WTC11 (cell line): ENCODE measurements at regions not wholly inside any gene's neighbourhood (a gene's known extent, or its start where the extent isn't known, plus 50 kb on each side); places are given as distances from the start of the nearest gene placed in this dataset.

Experiments
- ATAC-seq: fragments of 200-7000 bp; cut with Tn5 transposase; 2 replicates; pipeline ENCODE4 v1.10.0; 2021; ENCODE audit warnings: mild to moderate bottlenecking, moderate library complexity
- CTCF ChIA-PET: fragments of 300-600 bp; sonication (Branson Sonifier 250); formaldehyde crosslinking; loops from one replicate; lab custom pipeline; 2021; ENCODE audit warnings: antibody characterized with exemption; lab: Charles Lee
- POLR2A ChIA-PET: fragments of 350-600 bp; sonication (Branson Sonifier 250); formaldehyde crosslinking; loops from one replicate; lab custom pipeline; 2021; ENCODE audit warnings: antibody characterized with exemption; lab: Charles Lee
- DNase-seq: peaks from one replicate; pipeline ENCODE4 v3.0.0; 2021; ENCODE audit warnings: low spot score
- H3K27ac Mint-ChIP-seq: 2 replicates; pipeline ENCODE4 v1.8.0; 2021; ENCODE audit warnings: mixed read lengths
- H3K27me3 Mint-ChIP-seq: 2 replicates; pipeline ENCODE4 v1.8.0; 2021; ENCODE audit warnings: low read depth, mild to moderate bottlenecking, moderate library complexity, mixed read lengths
- H3K36me3 Mint-ChIP-seq: 2 replicates; pipeline ENCODE4 v1.8.0; 2021; ENCODE audit warnings: mixed read lengths
- H3K4me1 Mint-ChIP-seq: 2 replicates; pipeline ENCODE4 v1.8.0; 2022; ENCODE audit warnings: mixed read lengths
- H3K4me3 Mint-ChIP-seq: 2 replicates; pipeline ENCODE4 v1.8.0; 2021; ENCODE audit warnings: mild to moderate bottlenecking, moderate library complexity, mixed read lengths
- H3K9me3 Mint-ChIP-seq: 2 replicates; pipeline ENCODE4 v1.8.0; 2021; ENCODE audit warnings: mixed read lengths
- ATF1 ChIP-seq: sonication (generic); formaldehyde crosslinking; IDR thresholded peaks from 2 replicates; pipeline ENCODE4 v1.8.1; 2023; ENCODE audit warnings: mild to moderate bottlenecking, moderate library complexity, missing genetic modification reagents
- ATF3 ChIP-seq: sonication (generic); formaldehyde crosslinking; conservative IDR thresholded peaks from 2 replicates; pipeline ENCODE4 v1.8.1; 2022; ENCODE audit warnings: mild to moderate bottlenecking, missing genetic modification reagents
- CDX4 ChIP-seq: fragments of 250-450 bp; sonication (Bioruptor Pico); IDR thresholded peaks from 2 replicates; pipeline ENCODE4 v1.9.0; 2021; ENCODE audit warnings: moderate library complexity, mild to moderate bottlenecking, inconsistent platforms, borderline replicate concordance
- CREB1 ChIP-seq: sonication (generic); formaldehyde crosslinking; IDR thresholded peaks from 2 replicates; pipeline ENCODE4 v1.8.0; 2023; ENCODE audit warnings: mild to moderate bottlenecking, missing genetic modification reagents
- ESRRA ChIP-seq: sonication (generic); formaldehyde crosslinking; IDR thresholded peaks from 2 replicates; pipeline ENCODE4 v1.8.1; 2022; ENCODE audit warnings: mild to moderate bottlenecking, missing genetic modification reagents, borderline replicate concordance
- FOXP1 ChIP-seq: sonication (generic); formaldehyde crosslinking; IDR thresholded peaks from 2 replicates; pipeline ENCODE4 v1.8.0; 2022; ENCODE audit warnings: missing genetic modification reagents, mild to moderate bottlenecking, moderate library complexity, borderline replicate concordance
- GABPB1 ChIP-seq: sonication (generic); formaldehyde crosslinking; IDR thresholded peaks from 2 replicates; pipeline ENCODE4 v1.8.1; 2023; ENCODE audit warnings: mild to moderate bottlenecking, missing genetic modification reagents
- GRHL2 ChIP-seq: fragments of 250-450 bp; sonication (Bioruptor Pico); IDR thresholded peaks from 2 replicates; pipeline ENCODE4 v1.8.0; 2022; ENCODE audit warnings: mild to moderate bottlenecking, moderate library complexity; ENCODE audit not compliant: insufficient replicate concordance, severe bottlenecking
- JUN ChIP-seq: sonication (generic); formaldehyde crosslinking; IDR thresholded peaks from 2 replicates; pipeline ENCODE4 v1.8.0; 2023; ENCODE audit warnings: mild to moderate bottlenecking, missing genetic modification reagents
- MLX ChIP-seq: sonication (generic); formaldehyde crosslinking; IDR thresholded peaks from 2 replicates; pipeline ENCODE4 v1.8.1; 2023; ENCODE audit warnings: mild to moderate bottlenecking, missing genetic modification reagents, moderate library complexity
- NFE2L1 ChIP-seq: sonication (generic); formaldehyde crosslinking; IDR thresholded peaks from 2 replicates; pipeline ENCODE4 v1.8.1; 2023; ENCODE audit warnings: missing genetic modification reagents
- NR2C2 ChIP-seq: sonication (generic); formaldehyde crosslinking; IDR thresholded peaks from 2 replicates; pipeline ENCODE4 v1.8.0; 2022; ENCODE audit warnings: mild to moderate bottlenecking, missing genetic modification reagents
- PREB ChIP-seq: sonication (generic); formaldehyde crosslinking; IDR thresholded peaks from 2 replicates; pipeline ENCODE4 v1.8.1; 2022; ENCODE audit warnings: mild to moderate bottlenecking, missing genetic modification reagents, moderate library complexity, borderline replicate concordance
- RORB ChIP-seq: fragments of 250-450 bp; sonication (Bioruptor Pico); IDR thresholded peaks from 2 replicates; pipeline ENCODE4 v1.9.0; 2021; ENCODE audit warnings: mild to moderate bottlenecking
- SP1 ChIP-seq: sonication (generic); formaldehyde crosslinking; conservative IDR thresholded peaks from 2 replicates; pipeline ENCODE4 v1.8.1; 2022; ENCODE audit warnings: missing genetic modification reagents
- TCF7 ChIP-seq: sonication (generic); formaldehyde crosslinking; IDR thresholded peaks from 2 replicates; pipeline ENCODE4 v1.8.0; 2022; ENCODE audit warnings: mild to moderate bottlenecking, low read depth, missing genetic modification reagents, moderate library complexity
- TEAD4 ChIP-seq: sonication (generic); formaldehyde crosslinking; IDR thresholded peaks from 2 replicates; pipeline ENCODE4 v1.8.0; 2022; ENCODE audit warnings: mild to moderate bottlenecking, missing genetic modification reagents
- ZBTB21 ChIP-seq: sonication (generic); formaldehyde crosslinking; IDR thresholded peaks from 2 replicates; pipeline ENCODE4 v1.8.1; 2023; ENCODE audit warnings: mild to moderate bottlenecking, missing genetic modification reagents, borderline replicate concordance
- TF ChIP-seq, protein P1 (sequence below): sonication (generic); formaldehyde crosslinking; IDR thresholded peaks from 2 replicates; pipeline ENCODE4 v1.8.1; 2022; ENCODE audit warnings: mild to moderate bottlenecking, moderate library complexity, missing genetic modification reagents

- H3K9me3 Mint-ChIP-seq: peaks cover 6% of the 10 kb centered on the region
- CTCF ChIA-PET: interaction anchor here (1.1 kb wide), 2 partner anchors 50 to 56 kb away, joined by 3 read pairs; no protein-coding TSS in a partner anchor
- peak; percentile 19 for DNase-seq
- ATAC-seq: peak; percentile 73
- TF ChIP-seq NFE2L1 (CRISPR knock-in tag): no peak
- TF ChIP-seq RORB (CRISPR knock-in tag): no peak
- TF ChIP-seq SP1 (CRISPR knock-in tag): no peak
- TF ChIP-seq ZBTB21 (CRISPR knock-in tag): no peak
- TF ChIP-seq, protein P1, sequence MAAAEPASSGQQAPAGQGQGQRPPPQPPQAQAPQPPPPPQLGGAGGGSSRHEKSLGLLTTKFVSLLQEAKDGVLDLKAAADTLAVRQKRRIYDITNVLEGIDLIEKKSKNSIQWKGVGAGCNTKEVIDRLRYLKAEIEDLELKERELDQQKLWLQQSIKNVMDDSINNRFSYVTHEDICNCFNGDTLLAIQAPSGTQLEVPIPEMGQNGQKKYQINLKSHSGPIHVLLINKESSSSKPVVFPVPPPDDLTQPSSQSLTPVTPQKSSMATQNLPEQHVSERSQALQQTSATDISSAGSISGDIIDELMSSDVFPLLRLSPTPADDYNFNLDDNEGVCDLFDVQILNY (CRISPR knock-in tag): no peak
- no peak for TF ChIP-seq CREB1 (CRISPR knock-in tag)
- no peak for TF ChIP-seq TCF7 (CRISPR knock-in tag)
- no peak for TF ChIP-seq GRHL2 (CRISPR knock-in tag)
- TF ChIP-seq FOXP1 (CRISPR knock-in tag): no peak
- TF ChIP-seq TEAD4: no peak
- no peak for TF ChIP-seq NR2C2 (CRISPR knock-in tag)
- TF ChIP-seq GABPB1 (CRISPR knock-in tag): no peak
- TF ChIP-seq, all 79 proteins: peak for 0
- H3K27me3 Mint-ChIP-seq: no peaks in the 10 kb centered on the region
- peaks cover under 1% of the 10 kb centered on the region for H3K36me3 Mint-ChIP-seq
- no peak overlapping the region for H3K4me3 Mint-ChIP-seq
- H3K4me1 Mint-ChIP-seq: peaks cover 21% of the 10 kb centered on the region
- POLR2A ChIA-PET: no interaction called here
- no peak overlapping the region for H3K27ac Mint-ChIP-seq
Observed at GRCh38 chr5:2465383-2465782, 286.1 kb downstream of the IRX2 start.

- Mint-ChIP-seq H3K36me3 (no peaks in the 10 kb centered on the region), H3K4me1 (peaks cover 21% of the 10 kb centered on the region), H3K27me3 (no peaks in the 10 kb centered on the region), H3K4me3 (no peak overlapping the region), H3K27ac (no peak overlapping the region), H3K9me3 (peaks cover 3% of the 10 kb centered on the region; the same call in 1 of the 2 replicates)
- DNase-seq (no peak), ATAC-seq (no peak)
- TF ChIP-seq JUN (CRISPR knock-in tag): no peak
- TF ChIP-seq PREB (CRISPR knock-in tag): no peak
- TF ChIP-seq RORB (CRISPR knock-in tag): no peak
- TF ChIP-seq ATF1 (CRISPR knock-in tag): no peak
- TF ChIP-seq MLX (CRISPR knock-in tag): no peak
- TF ChIP-seq ATF3 (CRISPR knock-in tag): no peak
- no peak for TF ChIP-seq CDX4 (CRISPR knock-in tag)
- no peak for TF ChIP-seq ESRRA (CRISPR knock-in tag)
- ChIA-PET CTCF (no interaction called here), POLR2A (no interaction called here)
Observed at GRCh38 chr5:2464141-2464540, 287.3 kb downstream of the IRX2 start.
